Skin of body (tissue), 1 donor: ENCODE measurements at regions not wholly inside any gene's neighbourhood (a gene's known extent, or its start where the extent isn't known, plus 50 kb on each side); places are given as distances from the start of the nearest gene placed in this dataset.

Experiments used
- DNase-seq: peaks from one replicate; lab custom pipeline; 2025; lab: John Stamatoyannopoulos, UW

DNA sequence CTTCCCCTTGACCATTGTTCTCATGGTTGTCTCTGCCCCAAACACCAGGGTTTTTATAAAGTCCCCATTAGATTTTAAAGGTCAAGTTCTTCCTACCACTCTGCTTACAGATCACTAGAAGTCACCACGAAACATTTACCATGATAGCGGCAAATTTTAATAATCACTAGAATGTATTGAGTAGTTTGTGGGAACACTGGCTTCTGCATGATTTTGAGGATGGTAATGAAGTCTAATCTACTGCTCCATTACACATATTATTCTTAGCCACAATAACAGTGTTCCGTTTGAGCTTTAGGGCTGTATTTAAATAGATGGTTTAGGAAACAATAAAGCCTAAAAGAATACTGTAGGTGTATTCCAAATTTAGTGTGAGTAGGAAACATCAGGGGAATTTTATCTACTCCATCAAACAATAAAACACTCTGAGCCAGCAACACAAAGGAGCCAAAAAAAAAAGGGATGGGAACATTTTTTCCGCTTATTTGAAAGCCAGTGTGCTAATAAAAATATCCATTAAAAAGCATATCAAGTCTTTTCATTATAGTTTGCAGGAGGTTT, 49.7 kb downstream of the KLF12 start:
- DNase-seq, result peak; percentile 17

- no peak for DNase-seq
Measured at GRCh38 chr13:74082741-74083160, 51.5 kb downstream of the KLF12 start.

DNA sequence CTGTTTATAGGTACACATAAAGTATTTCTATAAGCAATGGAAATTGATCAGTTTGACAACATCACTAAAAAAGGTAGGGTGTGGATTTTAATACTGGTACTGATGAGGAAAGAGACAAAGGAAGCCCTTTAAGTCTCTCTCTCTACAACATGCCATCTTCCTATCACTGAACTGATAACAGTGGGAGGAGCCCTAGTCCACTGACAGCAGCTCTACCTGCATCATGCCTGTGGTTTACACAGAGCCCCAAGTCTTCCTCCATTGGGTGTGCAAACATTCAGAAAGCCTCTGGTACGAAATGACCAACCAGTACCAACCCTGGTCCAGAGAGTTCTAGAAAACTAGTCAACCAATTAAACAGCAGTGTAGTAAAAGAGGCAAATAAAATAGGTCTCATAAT, 53.4 kb downstream of the KLF12 start:
- no peak for DNase-seq

DNA sequence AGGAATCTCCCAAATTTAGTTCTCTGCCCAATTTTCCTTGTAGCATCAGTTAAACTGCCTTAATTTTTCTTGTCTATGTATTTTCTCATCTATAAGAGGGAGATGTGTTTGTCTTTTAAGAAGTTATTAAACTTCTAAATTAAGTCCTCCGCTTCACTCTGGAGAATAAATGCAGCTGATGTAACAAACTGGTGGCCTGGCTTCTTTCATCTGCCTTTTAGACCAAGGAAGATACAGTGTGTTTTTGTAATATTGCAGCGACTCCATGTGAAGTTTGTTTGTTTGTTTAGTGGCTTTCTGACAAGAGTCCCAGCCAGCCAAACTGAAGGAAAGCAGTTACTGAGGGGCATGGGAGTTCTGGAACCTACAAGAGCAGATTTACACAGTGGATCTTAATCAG, 56.4 kb downstream of the KLF12 start:
- peak; percentile 9 for DNase-seq

DNA sequence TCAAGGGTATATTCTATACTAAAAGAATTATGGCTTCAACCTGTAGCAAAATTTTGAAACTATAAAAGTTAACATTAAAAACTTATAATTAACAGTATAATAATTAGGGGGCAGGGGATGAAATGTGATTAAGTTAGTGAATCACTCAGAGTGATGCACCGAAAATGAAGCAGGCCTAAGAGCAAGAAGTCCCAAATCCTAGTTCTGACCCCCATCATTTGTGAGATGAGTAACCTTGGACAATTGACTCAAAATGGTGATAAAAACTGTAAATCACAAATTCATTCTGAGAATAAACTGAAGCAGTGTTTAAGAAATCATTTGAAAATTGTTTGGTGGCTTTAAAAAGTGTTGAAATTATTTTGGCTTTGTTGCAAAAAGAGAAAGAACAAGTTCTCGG, 56.8 kb downstream of the KLF12 start:
- no peak for DNase-seq

DNA sequence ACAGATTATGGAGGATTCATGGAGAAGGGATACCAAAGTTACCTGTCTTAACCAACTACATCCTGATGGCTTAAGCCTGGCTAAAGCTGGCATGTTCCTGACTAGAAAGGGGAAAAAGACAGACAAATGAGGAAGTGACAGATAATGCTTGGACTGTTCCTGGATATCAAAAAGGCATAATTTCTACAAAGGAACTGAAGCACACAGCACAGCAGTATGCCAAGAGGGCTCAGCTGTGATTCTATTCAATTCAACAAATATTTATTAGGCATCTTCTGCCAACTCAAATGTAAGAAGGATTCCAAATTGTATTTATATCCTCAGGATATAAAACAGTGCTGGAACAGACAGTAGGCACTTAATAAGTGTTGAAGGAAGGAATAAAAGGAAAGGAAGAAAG, 59.5 kb downstream of the KLF12 start:
- DNase-seq, result no peak

- DNase-seq, result no peak
Measured at GRCh38 chr13:74073274-74073673, 60.9 kb downstream of the KLF12 start.

- DNase-seq, result no peak
Measured at GRCh38 chr13:74070513-74070912, 63.7 kb downstream of the KLF12 start.

DNA sequence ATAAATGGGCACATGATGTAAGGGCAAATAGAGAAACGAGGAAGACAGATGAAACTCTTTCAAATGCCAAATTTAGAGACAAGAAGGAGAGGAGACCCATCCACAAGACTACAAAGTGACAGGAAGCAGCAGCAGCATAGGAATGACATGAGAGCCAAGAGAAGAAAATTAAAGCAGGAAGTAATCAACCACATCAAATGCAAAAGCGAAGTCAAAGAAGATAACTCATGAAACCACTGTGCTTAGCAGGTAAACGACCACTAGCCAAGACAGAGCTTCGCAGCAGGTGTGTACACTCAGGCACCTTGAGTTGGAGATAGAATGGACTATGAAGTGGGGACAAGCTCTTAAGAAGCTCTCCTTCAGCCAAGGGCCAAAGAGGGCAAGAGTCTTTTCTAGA, 64.1 kb downstream of the KLF12 start:
- DNase-seq, result no peak

DNA sequence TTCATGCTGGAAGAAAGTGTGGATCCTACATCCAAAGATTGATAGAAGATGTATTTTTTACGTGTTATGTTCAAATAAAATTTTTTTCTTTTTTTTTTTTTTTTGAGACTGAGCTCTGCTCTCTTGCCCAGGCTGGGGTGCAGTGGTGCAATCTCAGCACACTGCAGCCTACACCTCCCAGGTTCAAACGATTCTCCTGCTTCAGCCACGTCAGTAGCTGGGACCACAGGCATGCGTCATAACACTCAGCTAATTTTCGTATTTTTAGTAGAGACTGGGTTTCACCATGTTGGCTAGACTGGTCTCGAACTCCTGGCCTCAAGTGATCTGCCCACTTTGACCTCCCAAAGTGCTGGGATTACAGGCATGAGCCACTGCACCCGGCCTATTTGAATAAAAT, 65.7 kb downstream of the KLF12 start:
- no peak for DNase-seq

- DNase-seq, result no peak
Measured at GRCh38 chr13:74067818-74068217, 66.4 kb downstream of the KLF12 start.

DNA sequence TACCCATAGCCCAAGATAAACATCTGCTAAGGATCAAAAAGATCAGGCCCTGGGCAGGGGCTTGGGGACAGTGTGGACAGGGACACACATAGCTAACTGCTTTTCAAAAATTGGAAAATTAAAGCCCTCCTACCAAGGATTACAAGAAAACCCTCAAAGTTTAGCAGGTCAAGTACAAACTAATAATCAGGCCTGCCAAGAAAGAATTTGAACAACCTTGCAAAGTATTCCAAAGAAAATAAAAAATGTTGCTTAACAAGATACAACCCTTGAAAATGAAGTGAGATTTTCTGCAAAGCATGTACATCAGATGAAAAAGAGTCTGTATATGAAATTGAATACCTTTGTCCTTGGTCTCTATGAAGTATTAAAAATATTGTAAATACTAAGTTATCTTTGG, 67.3 kb downstream of the KLF12 start:
- DNase-seq, result no peak

DNA sequence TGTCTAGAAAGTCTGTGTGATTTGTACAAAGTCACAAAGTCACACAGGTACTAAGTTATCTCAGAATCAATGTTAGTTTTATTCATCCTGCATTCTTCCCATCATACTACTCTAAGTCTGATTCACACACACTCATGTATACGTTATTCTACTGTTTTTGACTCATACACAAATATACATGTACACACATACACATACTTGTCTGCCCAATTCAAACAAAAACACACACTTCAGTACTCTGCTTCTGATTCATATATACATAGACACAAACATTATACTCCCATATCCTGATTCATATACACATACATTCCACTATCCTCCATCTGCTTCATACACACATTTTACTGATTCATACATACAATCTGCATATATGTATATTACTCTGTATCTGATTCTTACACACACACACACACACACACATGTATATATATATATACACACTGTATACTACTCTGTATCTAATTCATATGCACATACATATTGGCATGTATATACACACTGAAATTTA, 69.3 kb downstream of the KLF12 start:
- no peak for DNase-seq

- no peak for DNase-seq
Measured at GRCh38 chr13:74063533-74064100, 70.6 kb downstream of the KLF12 start.

DNA sequence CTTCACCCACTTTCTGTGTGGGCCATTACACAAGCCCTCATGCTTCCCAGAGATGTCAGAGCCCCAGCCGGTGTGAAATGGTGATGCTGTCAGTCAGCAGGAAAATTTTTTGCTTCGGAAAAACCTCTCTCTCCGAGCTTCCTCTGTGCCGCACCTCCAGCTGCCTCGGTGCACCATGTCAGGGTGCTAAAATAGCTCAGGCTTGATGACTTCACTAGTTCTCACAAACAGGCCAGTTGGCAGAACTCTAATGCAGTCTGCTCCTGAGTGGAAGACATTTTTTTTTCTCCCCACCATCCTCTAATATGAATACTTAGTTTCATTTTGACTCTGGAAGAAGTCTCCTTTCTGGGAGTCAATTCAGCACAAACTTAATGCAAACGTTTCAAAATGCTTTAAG, 71.3 kb downstream of the KLF12 start:
- DNase-seq, result peak; percentile 24

- DNase-seq, result no peak
Measured at GRCh38 chr13:74061926-74062595, 72.1 kb downstream of the KLF12 start.

DNA sequence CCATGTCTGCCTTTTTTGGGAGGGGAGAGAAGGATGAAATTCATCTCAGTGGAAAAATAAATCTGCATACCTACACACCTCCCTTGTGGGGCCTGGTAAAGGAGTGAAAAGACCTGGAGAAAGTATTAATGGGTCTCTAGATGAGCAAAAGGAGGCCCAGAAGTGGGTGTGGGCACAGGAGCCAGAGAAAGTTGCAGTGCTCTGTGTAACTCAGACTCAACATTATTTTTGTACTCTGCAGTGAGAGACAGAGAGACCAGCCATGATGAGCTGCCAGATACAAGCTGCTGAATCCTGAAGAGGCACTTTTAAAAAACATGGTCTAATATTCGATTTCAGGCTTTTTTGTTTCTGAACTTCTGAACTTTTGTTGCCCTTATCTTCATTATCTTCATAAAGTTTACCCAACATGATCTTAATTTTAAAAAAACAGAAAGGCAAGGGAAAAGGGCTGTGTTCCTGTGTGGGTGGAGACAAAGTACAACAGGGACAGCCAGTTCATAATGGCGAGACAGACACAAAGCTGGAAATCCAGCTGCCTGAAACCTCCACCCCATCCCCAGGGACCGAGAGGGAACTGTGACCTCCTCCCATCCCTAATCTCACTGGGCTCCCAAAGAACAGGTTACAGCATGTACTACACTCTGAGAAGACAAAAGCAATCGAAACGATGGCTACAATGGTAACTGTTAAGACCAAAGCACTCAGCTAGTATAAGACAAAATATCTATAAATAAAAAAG, 77.2 kb downstream of the KLF12 start:
- no peak for DNase-seq

DNA sequence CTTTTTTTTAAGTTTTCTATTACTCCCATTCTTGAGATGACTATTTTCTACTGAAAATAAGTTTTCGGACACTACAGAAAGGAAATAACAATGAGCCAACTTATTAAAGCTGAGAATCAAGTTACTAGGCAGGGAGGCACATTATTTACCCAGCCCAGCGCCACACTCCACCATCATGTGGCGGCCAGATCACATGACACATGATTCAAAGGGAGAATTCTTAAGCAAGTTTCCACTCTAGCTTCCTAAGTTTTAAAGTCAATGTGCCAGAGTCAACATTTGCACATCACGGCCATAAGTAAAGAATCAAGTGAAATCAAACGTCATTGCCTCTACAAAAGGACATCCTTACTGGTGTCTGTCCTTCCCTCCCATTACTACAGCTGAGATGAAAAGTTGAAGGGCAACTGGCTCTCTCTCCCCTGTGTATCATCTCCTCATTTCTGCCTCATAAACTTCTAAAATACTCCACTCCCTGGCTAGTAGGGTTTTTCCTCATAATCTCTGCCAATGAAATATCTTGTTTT, 81.7 kb downstream of the KLF12 start:
- DNase-seq, result no peak

DNA sequence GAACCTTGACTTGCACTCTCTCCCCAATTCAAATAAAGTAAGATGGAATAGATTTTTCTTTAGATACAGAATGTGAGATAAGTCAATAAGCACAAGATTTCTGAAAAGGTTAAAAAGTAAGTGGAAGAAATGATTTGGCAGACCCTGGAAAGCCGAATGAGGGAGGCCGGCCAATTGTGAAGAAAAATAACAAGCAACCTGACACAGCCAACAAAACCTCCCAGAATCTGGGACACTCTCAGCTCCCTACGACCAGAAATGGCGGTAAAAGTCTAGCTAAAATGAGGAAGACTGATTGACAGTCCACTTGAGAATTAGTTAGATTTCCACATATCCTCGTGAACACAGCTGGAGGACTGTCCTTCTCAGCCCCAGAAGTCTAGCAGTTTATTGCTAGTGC, 85.4 kb downstream of the KLF12 start:
- DNase-seq, result peak; percentile 6

DNA sequence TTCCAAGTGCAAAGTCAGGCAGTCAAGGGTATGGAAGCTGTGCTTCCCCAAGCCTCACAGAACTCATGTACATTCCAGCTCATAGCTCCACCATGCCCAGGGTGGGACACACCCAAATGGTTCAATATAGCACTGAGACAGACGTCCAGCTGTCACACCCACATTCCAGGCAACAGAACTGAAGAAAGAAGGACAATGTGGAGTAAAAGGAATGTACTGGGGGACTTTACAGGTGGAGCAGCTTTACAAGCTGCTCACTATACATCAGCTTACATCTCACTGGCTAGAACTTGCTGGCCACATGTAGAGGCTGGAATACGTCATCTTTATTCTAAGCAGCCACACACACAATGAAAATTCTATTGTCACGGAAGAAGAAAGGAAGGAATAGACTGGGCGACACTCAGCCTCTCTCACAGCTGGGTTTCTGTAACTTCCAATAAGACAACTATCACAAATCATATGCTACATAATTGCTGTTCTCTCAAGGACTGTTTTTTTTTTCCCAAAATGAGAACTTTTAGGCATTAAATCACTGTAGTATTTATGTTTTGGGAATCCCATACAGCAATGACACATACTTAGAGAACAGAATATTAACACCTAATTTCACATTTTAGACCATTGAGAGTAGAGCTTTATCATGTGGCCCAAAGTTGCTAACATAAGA, 86.1 kb downstream of the KLF12 start:
- DNase-seq, result no peak

DNA sequence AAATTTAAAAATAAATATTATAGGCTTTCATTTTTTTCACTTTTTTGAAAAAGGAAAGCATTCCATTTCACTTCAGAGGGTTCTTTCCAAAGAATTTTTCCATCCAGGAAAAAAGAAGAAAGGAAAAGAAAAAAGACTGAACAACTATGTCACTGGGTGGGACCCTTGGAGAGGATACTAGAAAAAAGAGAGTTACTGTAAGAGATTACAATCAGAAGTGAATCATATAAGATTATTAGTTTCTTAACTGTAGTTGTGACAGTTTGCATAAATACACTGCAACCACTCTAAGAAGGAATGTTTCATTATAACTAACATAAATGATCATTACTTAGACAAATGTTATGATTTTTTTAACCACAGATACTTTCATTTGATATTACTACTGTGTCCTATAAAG, 87.8 kb downstream of the KLF12 start:
- no peak for DNase-seq

GRCh38 chr13:74045583-74045982, 88.6 kb downstream of the KLF12 start:
- no peak for DNase-seq
